IMR-90 (cell line): ENCODE measurements at regions not wholly inside any gene's neighbourhood (a gene's known extent, or its start where the extent isn't known, plus 50 kb on each side); places are given as distances from the start of the nearest gene placed in this dataset.

ENCODE experiments used
- ATAC-seq: fragments of 200-7000 bp; cut with Tn5 transposase; 2 replicates; pipeline ENCODE4 v1.9.1; 2020; ENCODE audit warnings: low read depth, mild to moderate bottlenecking, moderate library complexity
- BruUV-seq: library from RNA; stranded (reverse); fragments of 400-500 nt; replicated peaks from 2 replicates; lab custom pipeline; 2021; lab: Mats Ljungman, UMichigan
- CTCF ChIA-PET: fragments of 300-600 bp; formaldehyde crosslinking; extraction: SDS; loops from one replicate; lab custom pipeline; 2021; ENCODE audit warnings: antibody characterized with exemption; lab: Yijun Ruan, JAX
- POLR2A ChIA-PET: fragments of 300-600 bp; sonication (Branson Sonifier 250); formaldehyde crosslinking; loops from one replicate; lab custom pipeline; 2022; ENCODE audit warnings: antibody characterized with exemption; ENCODE audit not compliant: unreplicated experiment; lab: Charles Lee
- DNase-seq: peaks from one replicate; pipeline ENCODE4 v3.0.0; 2013
- H2AFZ ChIP-seq: replicated peaks from 2 replicates; pipeline ENCODE3; 2013; ENCODE audit warnings: low read length, mild to moderate bottlenecking; ENCODE audit not compliant: poor library complexity
- H2AK5ac ChIP-seq: 2 replicates; pipeline ENCODE4 v1.6.1; 2013; ENCODE audit warnings: low read depth, low read length, inconsistent platforms
- H2AK9ac ChIP-seq: replicated peaks from 2 replicates; pipeline ENCODE3; 2013; ENCODE audit warnings: mild to moderate bottlenecking, low read depth, low read length, moderate library complexity; ENCODE audit not compliant: poor library complexity
- H2BK120ac ChIP-seq: 2 replicates; pipeline ENCODE4 v1.6.1; 2013; ENCODE audit warnings: low read depth, low read length, inconsistent platforms
- H2BK15ac ChIP-seq: 3 replicates; pipeline ENCODE4 v1.6.1; 2013; ENCODE audit warnings: low read depth, low read length, inconsistent platforms
- H2BK20ac ChIP-seq: 2 replicates; pipeline ENCODE4 v1.6.1; 2013; ENCODE audit warnings: low read depth, mild to moderate bottlenecking, inconsistent platforms, low read length, moderate library complexity
- H2BK5ac ChIP-seq: 2 replicates; pipeline ENCODE4 v1.6.1; 2013; ENCODE audit warnings: mild to moderate bottlenecking, low read depth, low read length, inconsistent platforms; ENCODE audit not compliant: poor library complexity, severe bottlenecking
- H3K14ac ChIP-seq: replicated peaks from 2 replicates; pipeline ENCODE4 v1.6.1; 2013; ENCODE audit warnings: low read depth, low read length, inconsistent platforms
- H3K18ac ChIP-seq: 2 replicates; pipeline ENCODE4 v1.6.1; 2013; ENCODE audit warnings: low read depth, low read length, control low read depth
- H3K23ac ChIP-seq: 2 replicates; pipeline ENCODE4 v1.6.1; 2013; ENCODE audit warnings: low read depth, low read length, inconsistent platforms
- H3K27ac ChIP-seq: 2 replicates; pipeline ENCODE4 v1.5.1; 2013; ENCODE audit warnings: mild to moderate bottlenecking, control low read depth, low read length; ENCODE audit not compliant: insufficient read depth
- H3K27me3 ChIP-seq: 2 replicates; pipeline ENCODE4 v1.6.1; 2013; ENCODE audit warnings: low read length; ENCODE audit not compliant: control insufficient read depth, insufficient read depth
- H3K36me3 ChIP-seq: 2 replicates; pipeline ENCODE4 v1.6.1; 2013; ENCODE audit warnings: low read length, mixed read lengths; ENCODE audit not compliant: control insufficient read depth, insufficient read depth
- H3K4ac ChIP-seq: 2 replicates; pipeline ENCODE4 v1.6.1; 2013; ENCODE audit warnings: low read depth, low read length, inconsistent platforms
- H3K4me1 ChIP-seq: 2 replicates; pipeline ENCODE4 v1.6.1; 2013; ENCODE audit warnings: low read length, mixed read lengths; ENCODE audit not compliant: control insufficient read depth, insufficient read depth
- H3K4me2 ChIP-seq: 2 replicates; pipeline ENCODE4 v1.6.1; 2013; ENCODE audit warnings: low read depth, mild to moderate bottlenecking, control low read depth, low read length, moderate library complexity
- H3K4me3 ChIP-seq: 2 replicates; pipeline ENCODE4 v1.5.1; 2013; ENCODE audit warnings: low read depth, mild to moderate bottlenecking, control low read depth, low read length, moderate library complexity; ENCODE audit not compliant: insufficient read depth
- H3K56ac ChIP-seq: 2 replicates; pipeline ENCODE4 v1.6.1; 2013; ENCODE audit warnings: low read length, inconsistent platforms; ENCODE audit not compliant: insufficient read depth; ENCODE audit errors: extremely low read depth
- H3K79me1 ChIP-seq, 2 experiments: 2 replicates each; pipeline ENCODE4 v1.6.1; 2013; ENCODE audit warnings: low read length in 2 of 2, inconsistent platforms in 1 of 2, low read depth in 1 of 2
- H3K9ac ChIP-seq: 2 replicates; pipeline ENCODE4 v1.6.1; 2013; ENCODE audit warnings: low read depth, low read length, control low read depth
- H3K9me1 ChIP-seq: 2 replicates; pipeline ENCODE4 v1.6.1; 2013; ENCODE audit warnings: low read length, inconsistent platforms; ENCODE audit not compliant: insufficient read depth
- H3K9me3 ChIP-seq: 2 replicates; pipeline ENCODE4 v1.6.1; 2013; ENCODE audit warnings: low read length; ENCODE audit not compliant: control insufficient read depth, insufficient read depth
- H4K20me1 ChIP-seq: 2 replicates; pipeline ENCODE4 v1.6.1; 2013; ENCODE audit warnings: low read length, inconsistent platforms; ENCODE audit not compliant: insufficient read depth
- H4K5ac ChIP-seq: 2 replicates; pipeline ENCODE4 v1.6.1; 2013; ENCODE audit warnings: mild to moderate bottlenecking, low read depth, low read length, control low read depth
- H4K8ac ChIP-seq, 2 experiments: 2 replicates each; pipeline ENCODE4 v1.6.1; 2013; ENCODE audit warnings: low read depth in 2 of 2, low read length in 2 of 2, control low read depth in 1 of 2, inconsistent platforms in 1 of 2
- H4K91ac ChIP-seq: 2 replicates; pipeline ENCODE4 v1.6.1; 2013; ENCODE audit warnings: low read depth, low read length, inconsistent platforms; ENCODE audit not compliant: insufficient read depth
- CHD1 ChIP-seq: IDR thresholded peaks from 2 replicates; pipeline ENCODE4 v1.6.1; 2012; ENCODE audit warnings: low read depth, low read length, improper control_type of control experiment
- CTCF ChIP-seq: conservative IDR thresholded peaks from 2 replicates; pipeline ENCODE4 v1.5.1; 2012; ENCODE audit warnings: mild to moderate bottlenecking, low read depth, low read length, improper control_type of control experiment
- FOS ChIP-seq: fragments of 150-350 bp; IDR thresholded peaks from 2 replicates; pipeline ENCODE4 v1.6.1; 2016; ENCODE audit warnings: low read depth, low read length
- MAFK ChIP-seq: IDR thresholded peaks from 2 replicates; pipeline ENCODE4 v1.6.1; 2012; ENCODE audit warnings: low read depth, low read length, improper control_type of control experiment
- MAZ ChIP-seq: IDR thresholded peaks from 2 replicates; pipeline ENCODE4 v1.6.1; 2012; ENCODE audit warnings: low read depth, mild to moderate bottlenecking, low read length, improper control_type of control experiment, moderate library complexity, borderline replicate concordance
- MXI1 ChIP-seq: IDR thresholded peaks from 2 replicates; pipeline ENCODE4 v1.6.1; 2012; ENCODE audit warnings: low read depth, mild to moderate bottlenecking, low read length, moderate library complexity, borderline replicate concordance
- POLR2A ChIP-seq: IDR thresholded peaks from 2 replicates; pipeline ENCODE4 v1.6.1; 2012; ENCODE audit warnings: mild to moderate bottlenecking, low read depth, low read length
- RAD21 ChIP-seq: IDR thresholded peaks from 2 replicates; pipeline ENCODE4 v1.6.1; 2012; ENCODE audit warnings: low read length, improper control_type of control experiment
- RFX5 ChIP-seq: IDR thresholded peaks from 2 replicates; pipeline ENCODE4 v1.8.0; 2012; ENCODE audit warnings: low read depth, mild to moderate bottlenecking, low read length, moderate library complexity
- SMC3 ChIP-seq: fragments of 150-350 bp; IDR thresholded peaks from 2 replicates; pipeline ENCODE4 v1.6.1; 2016; ENCODE audit warnings: low read depth, mild to moderate bottlenecking, antibody characterized with exemption, low read length, moderate library complexity
- USF2 ChIP-seq: fragments of 150-350 bp; IDR thresholded peaks from 2 replicates; pipeline ENCODE4 v1.6.1; 2017; ENCODE audit warnings: mild to moderate bottlenecking, antibody characterized with exemption, low read length, low read depth
- WGBS, 2 experiments: methylation state at CpG; one replicate each; pipeline versions ENCODE4 v1.1.5 to v1.1.7; 2013; ENCODE audit warnings: missing lambda C conversion rate in 2 of 2; ENCODE audit not compliant: insufficient read length in 1 of 2; ENCODE audit errors: extremely low coverage in 2 of 2; 5-methylcytosine and 5-hydroxymethylcytosine counted together
- dilution Hi-C: fragments of 300-500 bp; cut with HindIII; formaldehyde crosslinking; loops from one replicate; pipeline ENCODE4 v1.14.3; 2018; ENCODE audit warnings: low sequenced_read_pairs; ENCODE audit not compliant: unreplicated experiment
- in situ Hi-C: fragments of 300-500 bp; cut with MboI; formaldehyde crosslinking; loops from 3 replicates; pipeline ENCODE4 v1.14.3; 2019; ENCODE audit warnings: low sequenced_read_pairs, inconsistent platforms, mixed read lengths
- intact Hi-C: fragments of 100-400 bp; cut with micrococcal nuclease; formaldehyde crosslinking; loops from 2 replicates; pipeline ENCODE4 v1.10.0; 2022

- Histone ChIP-seq H3K36me3 (no peaks in the 10 kb centered on the region), H2BK5ac (no peak overlapping the region), H2BK20ac (no peak overlapping the region), H3K27ac (no peak overlapping the region), H4K5ac (no peak overlapping the region), H2AK5ac (no peak overlapping the region), H3K4me1 (no peaks in the 10 kb centered on the region), H3K27me3 (no peaks in the 10 kb centered on the region), H3K4me3 (no peak overlapping the region), H4K20me1 (no peaks in the 10 kb centered on the region), H4K8ac (no peak overlapping the region), H3K18ac (no peak overlapping the region), H2AFZ (no peak overlapping the region), H3K14ac (no peak overlapping the region), H3K23ac (no peak overlapping the region), H3K4ac (no peak overlapping the region), H3K79me1 (no peaks in the 10 kb centered on the region), H4K91ac (no peak overlapping the region), H2AK9ac (no peak overlapping the region), H3K9ac (no peak overlapping the region), H2BK120ac (no peak overlapping the region), H3K9me3 (peaks cover 4% of the 10 kb centered on the region; the same call in 1 of the 2 replicates), H3K9me1 (no peaks in the 10 kb centered on the region), H2BK15ac (no peak overlapping the region), H3K4me2 (no peak overlapping the region), H3K56ac (no peak overlapping the region)
- no peak for ATAC-seq
- dilution Hi-C loops (no loop called here), in situ Hi-C loops (no loop called here), intact Hi-C loops (no loop called here)
- no peak for DNase-seq
- POLR2A ChIA-PET: no interaction called here
- no peak for TF ChIP-seq MXI1
- no peak for TF ChIP-seq MAFK
- no peak for TF ChIP-seq USF2
- TF ChIP-seq CHD1: no peak
- no peak for TF ChIP-seq MAZ
- no peak for TF ChIP-seq RFX5
- no peak for TF ChIP-seq CTCF
- no peak for TF ChIP-seq POLR2A
- no peak for TF ChIP-seq FOS
- TF ChIP-seq SMC3: no peak
- TF ChIP-seq RAD21: no peak
- BruUV-seq: no TSS peak
- WGBS, 2 experiments: no CpG with 5 or more reads among the region's 2 CpGs
- CTCF ChIA-PET: no interaction called here
Measured at GRCh38 chr3:53975382-53975781, 83.7 kb upstream of the SELENOK start.
